ENCODE measurements at regions not wholly inside any gene's neighbourhood (a gene's known extent, or its start where the extent isn't known, plus 50 kb on each side); places are given as distances from the start of the nearest gene placed in this dataset.

- WGBS, 2 donors = 29 to 33% methylated on average over 4 of the region's 4 CpGs
- Histone ChIP-seq H3K27me3 (peaks cover 0 to 33% (median 13%) of the 10 kb centered on the region in 7 donors), H3K4me1 (peaks cover 0 to 3% (median 0%) of the 10 kb centered on the region in 9 donors), H3K9me3 (no peaks in the 10 kb centered on the region), H3K36me3 (no peaks in the 10 kb centered on the region), H3K27ac (no peak overlapping the region), H3K4me3 (no peak overlapping the region)
- intact Hi-C loops (cut with DNase I) = loop anchor here in 5 of 10 donors (5.0 to 10.0 kb wide), 4 partner anchors 42 to 281 kb away; no protein-coding TSS in a partner anchor
- TF ChIP-seq, protein P1, sequence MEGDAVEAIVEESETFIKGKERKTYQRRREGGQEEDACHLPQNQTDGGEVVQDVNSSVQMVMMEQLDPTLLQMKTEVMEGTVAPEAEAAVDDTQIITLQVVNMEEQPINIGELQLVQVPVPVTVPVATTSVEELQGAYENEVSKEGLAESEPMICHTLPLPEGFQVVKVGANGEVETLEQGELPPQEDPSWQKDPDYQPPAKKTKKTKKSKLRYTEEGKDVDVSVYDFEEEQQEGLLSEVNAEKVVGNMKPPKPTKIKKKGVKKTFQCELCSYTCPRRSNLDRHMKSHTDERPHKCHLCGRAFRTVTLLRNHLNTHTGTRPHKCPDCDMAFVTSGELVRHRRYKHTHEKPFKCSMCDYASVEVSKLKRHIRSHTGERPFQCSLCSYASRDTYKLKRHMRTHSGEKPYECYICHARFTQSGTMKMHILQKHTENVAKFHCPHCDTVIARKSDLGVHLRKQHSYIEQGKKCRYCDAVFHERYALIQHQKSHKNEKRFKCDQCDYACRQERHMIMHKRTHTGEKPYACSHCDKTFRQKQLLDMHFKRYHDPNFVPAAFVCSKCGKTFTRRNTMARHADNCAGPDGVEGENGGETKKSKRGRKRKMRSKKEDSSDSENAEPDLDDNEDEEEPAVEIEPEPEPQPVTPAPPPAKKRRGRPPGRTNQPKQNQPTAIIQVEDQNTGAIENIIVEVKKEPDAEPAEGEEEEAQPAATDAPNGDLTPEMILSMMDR (IDR thresholded peaks at IDR 0.05) = peak; percentile 59 to 88 (median 80)
- peak in 6 of 8 donors; percentile 53 to 73 (median 62) for ATAC-seq
- DNase-seq = peak in 1 of 2 donors; percentile 47
Observed at GRCh38 chr2:88874063-88874657, 182.7 kb downstream of the RPIA start.

DNA sequence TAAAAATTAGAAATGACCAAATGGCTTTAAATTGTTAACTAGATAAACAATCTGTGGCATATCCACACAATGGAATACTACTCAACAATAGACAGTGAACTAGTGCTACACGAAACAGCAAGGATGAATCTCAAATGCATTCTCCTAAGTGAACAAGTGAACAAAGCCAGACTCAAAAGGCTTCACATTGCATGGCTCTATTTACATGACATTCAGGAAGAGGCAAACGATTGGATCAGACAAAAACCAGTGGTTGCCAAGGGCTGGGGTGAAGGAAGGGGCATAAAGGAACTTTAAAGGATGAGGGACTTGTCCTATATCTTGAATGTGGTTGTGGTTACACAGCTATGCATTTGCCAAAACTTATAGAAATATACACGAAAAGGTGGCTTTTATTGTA is 184.3 kb downstream of the RPIA start:
- H3K4me3 ChIP-seq = no peak overlapping the region
- H3K4me1 ChIP-seq = peaks cover 0 to 10% (median 0%) of the 10 kb centered on the region in 9 donors
- TF ChIP-seq, protein P1 (IDR thresholded peaks at IDR 0.05) = no peak
- ATAC-seq = no peak
- no peaks in the 10 kb centered on the region for H3K36me3 ChIP-seq
- no peak for DNase-seq
- no peaks in the 10 kb centered on the region for H3K9me3 ChIP-seq
- WGBS, 2 donors = 59 to 63% methylated on average over 3 of the region's 3 CpGs
- intact Hi-C loops (cut with DNase I) = loop anchor here in 4 of 10 donors (5.0 to 10.0 kb wide), 3 partner anchors 42 to 279 kb away; no protein-coding TSS in a partner anchor
- H3K27ac ChIP-seq = no peak overlapping the region
- H3K27me3 ChIP-seq = peaks cover 0 to 28% (median 6%) of the 10 kb centered on the region in 7 donors

DNA sequence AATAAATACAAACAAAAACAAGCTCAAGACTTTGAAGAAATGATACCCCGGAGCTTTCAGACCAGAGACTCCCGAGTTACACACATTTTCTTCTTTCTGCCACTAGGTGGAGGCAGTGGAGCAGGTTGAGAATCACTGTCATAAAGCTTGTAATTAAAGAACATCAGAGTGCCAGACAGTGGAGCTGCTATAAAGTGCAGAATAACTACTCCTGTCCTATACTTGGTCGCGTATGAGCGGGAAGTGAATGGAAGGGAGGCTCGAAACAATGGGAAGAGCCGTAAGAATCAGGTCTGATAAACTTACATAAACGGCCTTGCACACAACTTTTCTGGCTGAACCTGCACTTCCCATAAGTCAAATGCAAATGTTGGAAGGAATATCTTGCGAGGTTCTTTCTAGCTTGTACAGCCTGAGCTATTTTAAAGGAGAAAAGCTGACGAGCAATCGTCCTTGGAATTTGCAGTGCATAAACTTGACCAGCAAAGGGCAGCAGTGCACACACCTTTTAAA is 189.0 kb downstream of the RPIA start:
- peak overlapping the region in 1 of 10 donors; percentile 22 for H3K27ac ChIP-seq
- no peaks in the 10 kb centered on the region for H3K36me3 ChIP-seq
- WGBS, 2 donors = 6 to 9% methylated on average over 11 of the region's 11 CpGs
- DNase-seq (peak in 1 of 2 donors; percentile 45), ATAC-seq (peak in 7 of 8 donors; percentile 69 to 85 (median 79))
- intact Hi-C loops (cut with DNase I) = no loop called here
- TF ChIP-seq, protein P1 (IDR thresholded peaks at IDR 0.05) = peak; percentile 53 to 86 (median 79)
- H3K4me3 ChIP-seq = no peak overlapping the region
- peaks cover 0 to 14% (median 0%) of the 10 kb centered on the region in 7 donors for H3K27me3 ChIP-seq
- no peaks in the 10 kb centered on the region for H3K9me3 ChIP-seq
- H3K4me1 ChIP-seq = peaks cover 0 to 8% (median 0%) of the 10 kb centered on the region in 9 donors

DNA sequence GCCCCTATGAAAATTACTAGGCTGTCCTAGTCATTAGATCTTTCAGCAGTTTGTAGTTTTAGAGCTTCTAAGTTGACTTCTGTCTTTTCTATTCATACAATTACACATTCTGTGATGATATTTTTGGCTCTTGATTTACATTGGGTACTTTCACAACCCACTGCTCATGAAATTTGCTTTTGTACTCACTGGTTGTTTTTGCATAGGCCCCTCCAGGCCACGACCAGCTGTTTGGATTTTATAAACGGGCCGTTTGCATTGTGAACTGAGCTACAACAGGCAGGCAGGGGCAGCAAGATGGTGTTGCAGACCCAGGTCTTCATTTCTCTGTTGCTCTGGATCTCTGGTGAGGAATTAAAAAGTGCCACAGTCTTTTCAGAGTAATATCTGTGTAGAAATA is 193.8 kb downstream of the RPIA start:
- WGBS, 2 donors = 76 to 79% methylated on average over 3 of the region's 3 CpGs

More for the DNA sequence above, 193.8 kb downstream of the RPIA start:
- intact Hi-C loops (cut with DNase I) = no loop called here
- Histone ChIP-seq H3K27ac (no peak overlapping the region), H3K27me3 (peaks cover 0 to 12% (median 6%) of the 10 kb centered on the region in 7 donors), H3K9me3 (no peaks in the 10 kb centered on the region), H3K36me3 (no peaks in the 10 kb centered on the region), H3K4me3 (no peak overlapping the region), H3K4me1 (peaks cover 0 to 6% (median 0%) of the 10 kb centered on the region in 9 donors)
- no peak for DNase-seq
- TF ChIP-seq, protein P1 (IDR thresholded peaks at IDR 0.05) = no peak
- ATAC-seq = no peak
